Pons (tissue), 1 donor: ENCODE measurements at regions not wholly inside any gene's neighbourhood (a gene's known extent, or its start where the extent isn't known, plus 50 kb on each side); places are given as distances from the start of the nearest gene placed in this dataset.
"Not testable (repeated sequence)": the region's sequence is repeated elsewhere in the genome, so short reads cannot be mapped to it uniquely, and the experiment has no call there.

Source experiments
- DNase-seq: peaks from one replicate; pipeline ENCODE4 v3.0.0-alpha.2; 2016; ENCODE audit warnings: low spot score

DNA sequence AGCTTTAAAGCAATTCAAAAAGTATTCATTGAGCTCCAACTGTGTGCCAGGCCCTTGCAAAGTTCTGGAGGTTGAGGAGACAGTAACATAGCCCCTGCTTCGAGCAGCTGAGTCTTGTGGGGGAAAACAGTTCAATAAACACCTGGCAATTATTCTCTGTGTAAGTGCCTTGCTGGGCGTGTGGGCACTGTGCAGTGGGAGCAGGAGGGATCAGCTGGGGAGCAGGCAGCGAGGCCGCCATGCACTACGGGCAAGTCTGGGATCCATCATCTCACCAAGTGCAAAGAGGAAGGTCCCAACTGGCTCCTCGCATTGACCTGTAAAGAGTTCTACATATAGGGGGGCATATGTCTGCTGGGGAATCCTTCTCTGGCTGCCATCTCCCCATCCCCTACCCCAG is 342.2 kb upstream of the HS6ST1 start:
- DNase-seq, result no peak

DNA sequence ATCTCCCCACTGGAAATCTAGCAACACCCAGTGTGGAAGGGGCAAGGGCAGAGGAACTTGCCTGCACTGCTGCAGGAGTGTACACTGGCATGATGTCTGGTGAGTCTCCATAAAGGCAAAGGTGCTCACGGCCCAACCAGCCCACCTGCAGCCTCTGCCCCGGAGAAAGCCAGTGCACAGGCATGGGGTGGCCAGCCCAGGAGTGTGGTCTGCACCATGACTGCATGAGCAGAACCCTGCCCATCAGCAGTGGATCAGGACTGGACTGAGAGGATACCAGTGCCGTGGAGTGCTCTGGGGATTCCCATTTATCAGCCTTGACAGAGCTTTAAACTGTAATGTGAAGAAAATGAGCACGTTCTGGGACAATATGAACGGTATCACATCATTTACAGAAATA is 342.6 kb upstream of the HS6ST1 start:
- DNase-seq, result no peak

DNA sequence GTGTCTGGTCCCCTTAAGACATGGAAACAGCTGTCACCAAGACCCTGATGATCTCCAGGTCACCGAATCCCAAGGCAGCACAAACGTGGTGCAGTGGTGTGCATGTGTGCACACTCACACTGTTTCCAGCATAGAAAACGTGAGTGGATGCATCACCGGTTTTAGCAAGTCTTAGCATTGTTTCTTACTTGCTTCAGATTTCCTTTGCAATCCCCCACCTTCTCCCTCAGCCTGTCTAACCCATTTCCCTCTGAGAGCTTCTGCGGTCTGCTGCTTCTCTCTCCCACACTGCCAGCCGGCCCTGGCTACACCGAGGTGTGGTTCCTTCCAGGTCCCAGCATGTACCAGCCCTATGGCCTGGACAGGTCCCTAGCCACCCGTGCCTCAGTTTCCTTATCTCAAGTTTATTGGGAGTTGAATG is 343.4 kb upstream of the HS6ST1 start:
- no peak for DNase-seq

DNA sequence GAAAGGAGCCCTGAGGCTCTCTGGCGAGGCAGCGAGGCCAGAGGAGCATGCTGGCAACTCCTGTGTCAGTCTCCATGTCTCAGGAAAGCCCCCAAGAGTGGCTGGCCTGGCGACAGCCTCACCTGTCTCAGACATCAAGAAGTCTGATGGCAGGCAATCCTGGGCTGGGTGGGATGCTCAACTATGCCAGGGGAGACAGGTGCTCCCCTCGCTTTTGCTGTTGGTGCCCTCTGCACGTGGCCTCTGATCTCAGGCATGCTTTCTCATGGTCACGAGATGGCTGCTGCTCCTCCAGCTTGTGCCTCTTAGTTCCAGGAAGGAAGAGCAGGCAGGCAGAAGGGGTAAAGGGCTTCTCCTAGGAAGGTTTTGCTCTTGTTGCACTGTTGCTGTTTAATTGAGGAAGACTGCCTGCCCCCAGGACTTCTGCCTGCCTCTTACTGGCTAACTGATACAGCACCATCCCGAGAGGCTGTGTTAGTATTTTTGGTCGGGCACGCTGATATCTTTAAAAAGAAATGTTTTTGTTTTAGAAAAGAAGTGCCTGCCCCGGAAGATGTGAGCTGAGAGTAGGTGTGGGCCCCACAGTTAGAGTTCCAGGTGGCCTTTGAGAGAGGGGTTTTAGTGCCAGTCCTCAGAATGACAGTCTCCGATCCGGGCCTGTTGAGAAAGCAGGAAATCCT is 344.8 kb upstream of the HS6ST1 start:
- DNase-seq, result no peak

DNA sequence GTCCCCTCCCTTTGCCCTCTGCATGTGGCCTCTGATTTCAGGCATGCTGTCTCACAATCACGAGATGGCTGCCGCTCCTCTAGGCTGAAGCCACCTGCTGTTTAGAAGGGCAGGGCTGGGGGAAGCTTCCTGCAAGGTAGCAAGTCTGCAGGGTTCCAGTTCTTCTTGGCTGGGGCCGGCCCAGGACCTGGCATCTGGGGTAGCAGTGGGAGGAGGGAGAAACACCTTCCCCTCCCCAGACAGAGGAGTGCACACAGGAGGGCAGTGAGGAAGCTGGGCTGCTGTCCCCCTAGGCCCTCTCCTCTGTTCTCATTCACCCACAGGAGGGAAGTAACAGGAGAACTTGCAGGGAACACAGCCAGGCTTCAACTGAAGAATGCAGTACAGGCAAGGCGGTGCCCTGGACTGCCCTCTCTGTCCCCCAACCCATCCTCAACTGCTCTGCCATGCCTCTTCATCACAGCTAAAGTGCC is 345.9 kb upstream of the HS6ST1 start:
- DNase-seq, result no peak

DNA sequence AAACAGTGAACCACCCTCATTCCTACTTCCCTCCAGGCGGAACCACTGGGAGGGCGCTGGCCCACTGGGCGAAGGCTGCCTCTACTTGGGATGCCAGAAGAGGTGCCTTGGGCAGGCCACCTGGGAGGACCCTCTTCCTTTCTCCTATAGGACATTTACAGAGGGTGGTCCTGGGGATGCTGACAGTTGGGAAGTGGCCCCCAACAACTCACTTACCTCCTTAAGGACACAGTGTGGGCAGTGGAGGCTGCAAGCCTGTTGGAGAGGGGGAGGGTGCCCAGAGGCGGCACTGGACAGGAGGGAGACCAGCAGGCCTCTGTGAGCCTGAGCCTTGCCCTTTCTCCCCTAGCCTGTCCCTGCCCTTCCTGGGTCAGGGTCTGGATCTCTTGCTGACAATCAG is 346.4 kb upstream of the HS6ST1 start:
- DNase-seq, result no peak

DNA sequence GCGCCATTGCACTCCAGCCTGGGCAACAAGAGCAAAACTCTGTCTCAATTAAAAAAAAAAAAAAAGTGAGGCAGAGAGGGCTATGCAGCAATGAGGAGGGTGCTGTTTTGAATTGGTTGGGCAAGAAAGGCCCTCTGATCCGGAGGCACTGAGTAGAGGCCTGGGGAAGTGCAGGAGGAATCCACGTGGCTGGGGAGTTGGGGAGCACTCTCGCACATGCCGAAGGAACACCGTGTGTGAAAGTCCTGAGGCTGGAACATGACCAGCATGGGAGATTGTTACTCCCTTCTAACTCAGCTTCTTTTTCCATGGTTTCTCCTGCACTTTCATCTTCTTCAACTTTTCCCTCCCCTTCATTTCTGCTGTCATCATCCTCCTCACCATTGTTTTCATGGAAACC is 347.9 kb upstream of the HS6ST1 start:
- no peak for DNase-seq

DNA sequence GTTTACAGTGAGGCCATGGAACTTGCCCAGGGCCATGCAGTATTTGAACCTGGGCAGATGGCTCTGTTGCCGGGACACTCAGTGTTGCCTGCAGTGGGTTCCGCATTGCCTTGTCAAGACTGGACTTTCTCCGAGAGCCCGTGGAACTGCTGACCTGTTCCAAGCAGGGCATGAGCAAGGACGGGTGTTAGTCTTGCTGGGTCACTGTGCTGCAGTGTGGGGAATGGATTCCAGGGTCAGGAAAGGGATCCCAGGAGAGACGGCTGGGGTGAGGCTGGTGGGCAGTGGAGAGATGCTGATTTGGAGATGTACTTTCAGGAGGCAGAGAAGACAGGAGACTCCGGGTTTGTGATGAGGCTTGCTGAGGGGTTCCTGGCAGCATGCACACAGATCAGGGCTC is 348.7 kb upstream of the HS6ST1 start:
- no peak for DNase-seq

DNA sequence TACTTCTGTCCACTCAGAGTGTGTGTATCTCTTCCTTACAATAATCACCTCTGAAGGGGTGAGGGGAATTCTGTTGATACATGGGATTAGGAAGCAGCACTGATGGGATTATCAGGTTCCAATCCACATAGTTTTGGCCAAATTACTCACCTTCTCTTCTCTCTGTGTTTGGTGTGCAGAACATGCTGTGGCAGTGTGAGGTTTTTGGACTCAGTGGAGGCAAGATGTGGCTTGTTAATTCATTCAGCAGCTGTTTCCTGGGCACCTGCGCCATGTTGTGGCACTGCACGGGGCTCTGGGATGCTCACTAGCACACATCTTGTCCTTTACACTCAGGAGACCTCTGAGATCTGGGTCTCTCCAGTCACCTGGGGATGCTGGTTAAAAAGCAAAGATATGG is 350.3 kb upstream of the HS6ST1 start:
- no peak for DNase-seq

DNA sequence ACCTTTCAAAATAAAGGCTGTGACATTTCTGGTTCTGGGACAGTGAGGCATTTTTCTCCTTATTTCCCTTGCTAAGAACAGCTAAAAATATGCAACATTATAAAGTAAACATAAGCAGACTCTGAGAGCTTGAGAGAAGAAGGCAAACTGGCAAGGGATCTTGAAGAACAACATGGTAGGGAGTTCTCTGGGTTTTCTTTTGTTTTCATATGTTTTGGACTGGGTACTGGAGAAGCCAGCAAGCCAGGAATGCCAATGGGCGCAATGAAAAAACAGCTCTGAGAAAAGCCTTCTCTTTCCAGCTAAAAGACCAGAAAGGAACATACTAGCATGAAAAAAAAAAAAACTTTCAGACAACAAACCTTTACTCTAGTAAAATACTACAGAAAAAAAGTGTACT is 351.4 kb upstream of the HS6ST1 start:
- no peak for DNase-seq

DNA sequence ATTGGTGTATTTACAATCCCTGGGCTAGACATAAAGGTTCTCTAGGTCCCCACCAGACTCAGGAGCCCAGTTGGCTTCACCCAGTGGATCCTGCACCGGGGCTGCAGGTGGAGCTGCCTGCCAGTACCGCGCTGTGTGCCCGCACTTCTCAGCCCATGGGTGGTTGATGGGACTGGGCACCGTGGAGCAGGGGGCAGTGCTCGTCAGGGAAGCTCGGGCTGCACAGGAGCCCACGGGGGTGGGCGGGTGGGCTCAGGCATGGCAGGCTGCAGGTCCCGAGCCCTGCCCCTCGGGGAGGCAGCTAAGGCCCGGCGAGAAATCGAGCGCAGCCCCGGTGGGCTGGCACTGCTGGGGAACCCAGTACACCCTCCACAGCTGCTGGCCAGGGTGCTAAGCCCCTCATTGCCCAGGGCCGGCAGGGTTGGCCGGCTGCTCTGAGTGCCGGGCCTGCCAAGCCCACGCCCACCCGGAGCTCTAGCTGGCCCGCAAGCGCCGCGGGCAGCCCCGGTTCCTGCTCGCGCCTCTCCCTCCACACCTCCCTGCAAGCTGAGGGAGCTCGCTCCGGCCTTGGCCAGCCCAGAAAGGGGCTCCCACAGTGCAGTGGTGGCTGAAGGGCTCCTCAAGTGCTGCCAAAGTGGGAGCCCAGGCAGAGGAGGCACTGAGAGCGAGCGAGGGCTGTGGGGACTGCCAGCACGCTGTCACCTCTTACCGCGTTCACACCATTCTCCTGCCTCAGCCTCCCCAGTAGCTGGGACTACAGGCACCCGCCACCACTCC is 353.5 kb upstream of the HS6ST1 start:
- DNase-seq, result not testable (repeated sequence)

DNA sequence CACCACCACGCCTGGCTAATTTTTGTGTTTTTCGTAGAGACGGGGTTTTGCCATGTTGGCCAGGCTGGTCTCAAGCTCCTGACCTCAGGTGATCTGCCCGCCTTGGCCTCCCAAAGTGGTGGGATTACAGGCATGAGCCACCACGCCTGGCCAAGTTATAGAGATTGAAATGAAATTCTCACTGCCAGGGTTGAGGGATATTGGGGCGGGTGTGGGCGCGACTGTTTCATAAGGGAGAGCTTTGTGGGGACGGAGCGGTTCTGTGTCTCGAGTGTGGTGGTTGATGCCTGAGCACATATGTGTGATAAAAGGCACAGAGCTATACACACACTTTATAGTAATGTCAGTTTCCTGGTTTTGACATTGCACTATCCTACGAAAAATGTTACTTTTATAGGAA is 361.0 kb upstream of the HS6ST1 start:
- DNase-seq, result not testable (repeated sequence)

DNA sequence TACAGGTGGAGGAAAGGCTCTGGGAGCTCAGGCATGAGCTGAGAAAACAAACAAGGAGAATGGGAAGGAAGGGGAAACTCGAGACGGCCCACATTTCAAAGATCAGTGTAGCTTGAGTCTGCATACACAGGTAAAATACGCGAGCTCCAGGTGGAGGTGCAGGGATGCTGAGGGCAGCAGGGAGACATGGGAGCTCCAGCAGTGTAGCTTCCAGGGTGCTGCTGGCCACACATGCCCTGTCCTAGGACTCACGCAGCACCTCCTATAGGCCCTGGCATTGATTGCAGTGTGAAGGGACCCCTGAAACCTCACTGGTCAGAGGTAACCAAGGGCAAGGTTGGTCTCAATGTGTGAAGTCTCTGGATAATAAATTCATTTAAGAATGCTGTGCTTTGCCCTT is 362.8 kb upstream of the HS6ST1 start:
- DNase-seq, result no peak

DNA sequence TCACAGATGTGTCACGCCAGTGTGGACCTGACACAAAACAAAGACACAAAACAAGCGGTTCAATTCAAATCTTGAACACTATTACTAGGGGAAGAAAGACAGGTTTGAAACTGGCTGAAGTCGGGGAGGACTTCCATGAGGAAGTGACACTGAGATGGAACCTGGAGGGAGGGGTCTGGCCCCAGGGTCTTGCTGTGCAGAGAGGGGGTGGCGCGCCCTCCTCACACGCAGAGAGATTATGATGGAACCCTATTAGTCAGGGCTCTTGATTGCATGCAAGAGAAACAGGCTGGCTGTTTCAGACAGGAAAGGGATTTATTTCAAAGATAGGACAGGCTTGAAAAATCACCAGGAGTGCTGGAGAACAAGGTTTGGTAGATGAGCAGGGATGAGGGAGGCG is 363.6 kb upstream of the HS6ST1 start:
- DNase-seq, result no peak

DNA sequence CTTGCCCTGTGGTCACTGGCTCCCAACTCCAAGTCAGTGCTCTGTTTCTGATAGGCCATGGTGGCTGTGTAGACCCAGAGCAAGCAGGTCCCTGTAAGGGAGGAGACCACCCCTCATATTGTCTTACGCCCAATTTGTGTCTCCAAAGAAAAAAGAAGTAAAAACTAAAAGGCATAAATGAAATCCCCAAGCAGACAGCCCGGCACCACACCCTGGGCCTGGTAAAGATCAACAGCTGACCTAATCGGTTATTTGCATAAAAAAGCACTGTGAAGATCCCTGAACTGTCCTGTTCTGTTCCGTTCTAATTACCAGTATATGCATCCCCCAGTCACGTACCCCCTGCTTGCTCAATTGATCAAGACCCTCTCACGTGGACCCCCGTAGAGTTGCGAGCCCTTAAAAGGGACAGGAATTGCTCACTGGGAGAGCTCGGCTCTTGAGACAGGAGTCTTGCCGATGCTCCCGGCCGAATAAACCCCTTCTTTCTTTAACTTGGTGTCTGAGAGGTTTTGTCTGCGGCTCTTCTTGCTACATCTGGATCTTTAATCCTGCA is 364.1 kb upstream of the HS6ST1 start:
- DNase-seq, result no peak

DNA sequence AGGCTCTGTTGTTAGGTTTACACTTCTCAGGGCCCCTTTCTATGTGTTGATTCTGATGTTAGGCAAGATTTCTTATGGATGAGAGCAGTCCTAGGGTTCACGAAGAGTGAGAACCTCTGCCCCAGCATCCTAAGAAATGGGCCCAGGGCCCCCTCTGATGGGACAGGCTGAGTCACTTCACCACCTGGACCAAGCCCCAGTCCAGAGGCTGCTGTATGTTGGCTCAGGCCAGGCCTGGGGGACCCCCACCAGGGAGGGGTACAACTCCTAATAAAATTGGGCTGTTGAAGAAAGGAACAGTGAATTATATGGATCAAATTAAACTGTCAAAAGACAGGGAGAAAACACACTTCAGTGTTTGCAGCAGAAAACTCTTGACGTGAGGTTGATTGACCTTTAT is 365.9 kb upstream of the HS6ST1 start:
- no peak for DNase-seq

DNA sequence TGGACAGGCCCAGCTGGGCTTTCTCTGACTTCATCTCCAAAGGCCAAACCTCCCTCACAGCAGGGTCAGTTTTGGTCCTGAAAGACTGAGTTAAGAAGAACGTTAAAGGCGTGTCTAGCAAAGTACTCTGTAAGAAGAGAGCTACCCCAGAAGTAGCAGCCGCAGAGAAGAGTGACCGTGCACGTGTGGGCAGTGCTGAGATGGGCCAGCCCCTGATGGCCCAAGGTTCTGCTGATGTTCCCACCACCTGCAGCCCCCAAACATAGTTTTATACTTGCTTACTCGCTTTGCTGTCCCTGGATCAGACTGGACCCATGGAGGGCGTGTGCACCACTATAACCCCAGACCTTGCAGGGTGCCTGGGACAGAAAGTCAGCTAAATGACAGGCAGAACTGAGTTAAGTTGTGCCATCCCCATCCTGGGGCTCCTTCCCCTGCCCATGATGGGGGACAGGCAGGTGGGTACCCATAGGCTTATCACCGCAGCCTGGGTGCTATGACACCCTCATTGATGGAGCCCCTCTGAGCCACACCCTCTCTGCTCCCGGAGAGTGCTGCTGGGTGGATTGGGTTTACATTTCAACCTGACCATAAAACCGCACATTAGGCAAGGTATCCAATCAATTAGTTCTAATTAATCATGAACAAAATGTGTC is 367.3 kb upstream of the HS6ST1 start:
- DNase-seq, result no peak

DNA sequence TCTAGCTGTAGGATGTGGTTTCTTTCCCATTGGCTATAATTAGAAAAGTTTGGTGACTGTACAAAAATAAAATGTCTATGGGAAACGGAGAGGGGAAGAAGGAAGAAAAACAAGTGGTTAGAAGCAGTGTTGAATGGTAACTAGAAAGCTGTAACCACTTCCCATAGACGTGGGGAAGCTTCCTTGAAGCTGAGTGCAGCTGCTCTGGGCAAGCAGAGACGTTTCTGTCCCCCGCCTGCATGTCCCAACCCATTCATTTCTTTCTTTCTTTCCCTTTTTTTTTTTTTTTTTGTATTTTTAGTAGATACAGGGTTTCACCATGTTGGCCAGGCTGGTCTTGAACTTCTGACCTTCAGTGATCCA is 367.8 kb upstream of the HS6ST1 start:
- peak; percentile 47 for DNase-seq

DNA sequence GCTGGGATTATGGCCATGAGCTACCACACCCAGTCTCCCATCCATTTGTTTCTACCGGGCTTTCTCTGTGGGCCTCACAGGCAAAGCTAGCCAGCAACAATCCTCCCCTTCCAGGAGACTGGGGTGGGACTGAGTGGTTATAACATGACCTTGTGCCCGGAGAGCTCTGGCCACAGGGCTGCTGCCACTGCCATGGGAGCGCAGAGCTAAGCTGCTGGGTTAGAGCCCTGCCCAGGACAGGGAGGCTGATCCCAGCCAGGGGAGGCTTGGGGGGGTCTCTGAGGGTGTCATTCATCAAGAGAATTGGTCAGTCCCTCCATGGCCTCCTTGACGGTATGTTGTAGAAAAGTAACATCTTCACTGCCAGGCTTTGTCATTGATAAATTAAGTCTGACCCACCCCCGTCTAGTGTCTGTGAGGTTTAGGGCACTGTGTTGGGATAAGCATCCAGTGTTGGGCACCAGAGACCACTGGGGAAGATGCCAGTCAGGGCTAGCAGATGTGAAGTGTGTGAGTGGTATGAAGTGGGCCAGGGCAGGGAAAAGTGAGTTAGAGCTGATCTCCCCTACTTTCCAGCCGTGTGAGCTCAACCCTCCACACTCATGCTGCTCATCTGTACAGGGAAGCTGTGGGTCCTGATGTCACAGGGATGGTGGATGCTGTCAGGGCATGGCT is 368.4 kb upstream of the HS6ST1 start:
- DNase-seq, result no peak

DNA sequence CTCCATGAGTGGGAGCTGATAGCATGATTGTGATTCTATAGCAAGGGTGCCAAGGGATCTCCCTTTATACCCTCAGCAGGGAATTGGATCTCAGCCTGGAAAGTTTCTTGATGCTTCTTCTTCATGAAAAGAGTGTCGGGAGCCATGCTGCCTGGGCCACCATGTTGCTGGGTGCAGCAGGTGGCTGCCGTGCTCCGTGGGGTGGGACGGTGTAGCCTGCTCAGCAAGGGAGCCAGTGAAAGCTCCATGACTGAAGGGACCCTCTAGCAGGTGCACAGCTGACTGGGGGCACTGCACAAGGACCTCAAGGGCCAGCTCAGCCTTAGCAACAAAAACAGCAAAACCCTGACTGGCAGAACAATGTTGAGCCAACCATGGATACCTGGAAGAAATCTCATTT is 368.9 kb upstream of the HS6ST1 start:
- DNase-seq, result no peak

DNA sequence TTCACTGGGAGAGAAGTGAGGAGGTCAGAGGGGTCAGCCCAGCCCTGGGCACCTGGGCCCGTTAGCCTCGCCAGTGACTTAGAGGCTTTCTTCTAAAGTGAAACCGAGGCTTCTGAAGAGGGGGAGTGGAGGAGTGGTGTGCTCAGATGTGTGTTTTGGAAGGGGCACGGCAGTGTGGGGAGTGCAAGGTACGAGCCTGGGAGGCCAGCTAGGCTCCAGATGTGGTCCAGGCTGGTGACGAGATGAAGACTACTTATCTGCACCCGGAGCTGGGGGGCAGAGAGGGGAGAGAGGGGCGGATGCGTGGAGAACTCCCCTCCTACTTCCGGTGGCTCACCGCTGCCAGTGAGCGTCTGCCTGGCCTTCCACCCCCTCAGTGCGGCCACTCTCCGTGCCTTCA is 371.3 kb upstream of the HS6ST1 start:
- no peak for DNase-seq

DNA sequence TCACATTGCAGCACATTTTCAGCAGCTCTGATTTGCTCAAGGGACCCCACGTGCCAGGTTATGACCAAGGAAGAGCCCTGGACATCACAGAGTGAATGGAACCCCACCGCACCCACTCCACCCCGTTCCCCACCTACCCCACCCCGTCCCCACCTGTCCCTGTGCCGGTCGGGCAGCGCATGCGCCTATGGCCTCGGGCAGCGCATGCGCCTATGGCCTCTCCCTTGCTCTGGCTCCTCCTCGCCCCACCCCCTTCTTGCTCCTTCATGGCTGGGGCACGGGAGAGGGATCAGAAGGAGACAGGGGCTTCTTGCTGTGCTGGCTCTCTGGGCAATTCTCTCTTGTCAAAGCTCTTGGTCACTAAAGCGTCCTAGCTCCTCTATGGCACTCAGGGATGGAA is 371.8 kb upstream of the HS6ST1 start:
- DNase-seq, result no peak
